Neuronal stem cell (in vitro differentiated cells): ENCODE measurements at regions not wholly inside any gene's neighbourhood (a gene's known extent, or its start where the extent isn't known, plus 50 kb on each side); places are given as distances from the start of the nearest gene placed in this dataset.
A peak's percentile ranks its signal among the peaks of the same experiment; 100 is the strongest.

Experiments used
- DNase-seq: peaks from one replicate; pipeline ENCODE4 v3.0.0-alpha.2; 2013; ENCODE audit warnings: low spot score
- H2AFZ ChIP-seq: one replicate; pipeline ENCODE4 v1.6.1; 2013; ENCODE audit warnings: mild to moderate bottlenecking, low read length, inconsistent platforms
- H2AK5ac ChIP-seq: 2 replicates; pipeline ENCODE4 v1.6.1; 2013; ENCODE audit warnings: low read depth, mild to moderate bottlenecking, inconsistent platforms, low read length, moderate library complexity, mixed read lengths
- H2BK120ac ChIP-seq: 2 replicates; pipeline ENCODE4 v1.6.1; 2013; ENCODE audit warnings: low read depth, mild to moderate bottlenecking, inconsistent platforms, low read length, moderate library complexity, mixed read lengths
- H2BK12ac ChIP-seq: one replicate; pipeline ENCODE4 v1.6.1; 2013; ENCODE audit warnings: low read length, inconsistent platforms
- H2BK15ac ChIP-seq: 2 replicates; pipeline ENCODE4 v1.6.1; 2013; ENCODE audit warnings: mild to moderate bottlenecking, low read length, inconsistent platforms, mixed read lengths
- H2BK5ac ChIP-seq: one replicate; pipeline ENCODE4 v1.6.1; 2013; ENCODE audit warnings: inconsistent platforms, mild to moderate bottlenecking, low read length, moderate library complexity
- H3K14ac ChIP-seq: one replicate; pipeline ENCODE4 v1.6.1; 2013; ENCODE audit warnings: low read length, inconsistent platforms
- H3K18ac ChIP-seq: 2 replicates; pipeline ENCODE4 v1.6.1; 2013; ENCODE audit warnings: low read length, inconsistent platforms
- H3K23ac ChIP-seq: 2 replicates; pipeline ENCODE4 v1.6.1; 2013; ENCODE audit warnings: low read depth, mild to moderate bottlenecking, mixed read lengths, low read length, inconsistent platforms; ENCODE audit not compliant: poor library complexity
- H3K27ac ChIP-seq: replicated peaks from 3 replicates; pipeline ENCODE4 v1.5.1; 2013; ENCODE audit warnings: low read length, inconsistent platforms
- H3K27me3 ChIP-seq, 3 experiments: 2 replicates each; pipeline ENCODE4 v1.6.1; 2013; ENCODE audit warnings: low read length in 3 of 3, mild to moderate bottlenecking in 2 of 3, inconsistent platforms in 1 of 3, low read depth in 1 of 3, mixed read lengths in 1 of 3, moderate library complexity in 1 of 3; ENCODE audit not compliant: control insufficient read depth in 3 of 3, insufficient read depth in 3 of 3
- H3K36me3 ChIP-seq, 2 donors: replicated peaks in 1 of 2; 2 replicates each; pipeline ENCODE4 v1.6.1; 2013; ENCODE audit warnings: low read length in 2 of 2; ENCODE audit not compliant: control insufficient read depth in 2 of 2, insufficient read depth in 2 of 2
- H3K4ac ChIP-seq: 2 replicates; pipeline ENCODE4 v1.6.1; 2013; ENCODE audit warnings: inconsistent platforms, mild to moderate bottlenecking, low read length, moderate library complexity
- H3K4me1 ChIP-seq, 2 donors: 1 replicate in 1 of 2; 2 replicates in 1 of 2; pipeline ENCODE4 v1.6.1; 2013; ENCODE audit warnings: low read length in 2 of 2, low read depth in 1 of 2; ENCODE audit not compliant: control insufficient read depth in 2 of 2, insufficient read depth in 1 of 2
- H3K4me2 ChIP-seq: one replicate; pipeline ENCODE4 v1.6.1; 2013; ENCODE audit warnings: mild to moderate bottlenecking, low read length, inconsistent platforms; ENCODE audit not compliant: insufficient read depth, poor library complexity, severe bottlenecking
- H3K4me3 ChIP-seq, 2 donors: 2 replicates each; pipeline ENCODE4 v1.5.1; 2013; ENCODE audit warnings: low read length in 2 of 2, mild to moderate bottlenecking in 2 of 2, inconsistent platforms in 1 of 2, moderate library complexity in 1 of 2
- H3K79me1 ChIP-seq: one replicate; pipeline ENCODE4 v1.6.1; 2013; ENCODE audit warnings: low read depth, mild to moderate bottlenecking, inconsistent platforms, low read length, moderate library complexity
- H3K9ac ChIP-seq: one replicate; pipeline ENCODE4 v1.6.1; 2013; ENCODE audit warnings: mild to moderate bottlenecking, low read depth, low read length, inconsistent platforms; ENCODE audit not compliant: poor library complexity
- H3K9me3 ChIP-seq, 2 donors: replicated peaks in 1 of 2; 2 replicates each; pipeline versions ENCODE3 to v1.6.1; 2013; ENCODE audit warnings: low read length in 2 of 2, mild to moderate bottlenecking in 2 of 2, inconsistent platforms in 1 of 2, low read depth in 1 of 2, mixed read lengths in 1 of 2, moderate library complexity in 1 of 2; ENCODE audit not compliant: control insufficient read depth in 2 of 2, insufficient read depth in 1 of 2
- H4K8ac ChIP-seq: one replicate; pipeline ENCODE4 v1.6.1; 2013; ENCODE audit warnings: low read depth, mild to moderate bottlenecking, inconsistent platforms, low read length, moderate library complexity
- H4K91ac ChIP-seq: one replicate; pipeline ENCODE4 v1.6.1; 2013; ENCODE audit warnings: low read length, low read depth, mild to moderate bottlenecking, inconsistent platforms; ENCODE audit not compliant: poor library complexity
- WGBS, 2 donors: extraction: QIAGEN DNeasy Blood & Tissue Kit; methylation state at CpG; one replicate each; pipeline ENCODE4 v1.1.7; 2013; ENCODE audit warnings: missing lambda C conversion rate in 2 of 2, mixed read lengths in 1 of 2; ENCODE audit not compliant: insufficient read length in 2 of 2, insufficient replicate concordance in 1 of 2; ENCODE audit errors: extremely low coverage in 2 of 2; 5-methylcytosine and 5-hydroxymethylcytosine counted together

GRCh38 chr3:127069814-127070440 is 87.0 kb downstream of the PLXNA1 start:
- Histone ChIP-seq H3K4me1 (peaks cover 0 to 2% of the 10 kb centered on the region in 2 donors), H2BK120ac (no peak overlapping the region), H3K79me1 (no peaks in the 10 kb centered on the region), H3K9me3 (peaks cover 0 to 2% of the 10 kb centered on the region in 2 donors), H3K9ac (no peak overlapping the region), H2AFZ (no peak overlapping the region), H2BK15ac (peak overlapping the region; percentile 49), H3K18ac (peak overlapping the region; percentile 65), H3K27ac (no peak overlapping the region), H3K4ac (no peak overlapping the region), H4K8ac (no peak overlapping the region), H3K27me3 (peaks cover 0 to 14% (median 0%) of the 10 kb centered on the region in 3 experiments), H2AK5ac (no peak overlapping the region), H2BK12ac (peak overlapping the region; percentile 31), H3K4me3 (no peak overlapping the region), H3K23ac (no peak overlapping the region), H4K91ac (no peak overlapping the region), H3K36me3 (no peaks in the 10 kb centered on the region), H3K14ac (peak overlapping the region; percentile 15), H3K4me2 (no peak overlapping the region), H2BK5ac (no peak overlapping the region)
- DNase-seq, result no peak
- WGBS, 2 donors, result no CpG with 5 or more reads among the region's 14 CpGs

DNA sequence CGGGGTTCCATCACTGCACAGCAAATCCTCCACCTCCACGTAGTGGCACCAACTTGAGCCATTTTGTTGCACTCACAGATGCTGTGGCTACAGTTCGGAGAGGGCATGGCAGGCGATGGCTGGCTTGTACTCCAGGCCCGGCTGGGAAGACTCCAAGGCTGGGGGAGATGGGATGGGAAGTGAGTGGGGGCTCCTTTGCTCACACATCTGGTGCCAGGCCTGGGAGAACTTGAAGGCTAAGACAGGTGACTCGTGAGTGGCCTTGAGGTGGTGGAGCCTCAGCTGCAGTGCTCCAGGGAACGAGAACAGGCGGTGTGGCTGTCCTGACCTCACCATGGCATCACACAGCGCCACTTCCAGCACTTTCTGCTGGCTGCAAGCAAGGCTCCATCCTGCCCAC is 87.9 kb downstream of the PLXNA1 start:
- H3K27me3 ChIP-seq, result peaks cover 0 to 14% (median 0%) of the 10 kb centered on the region in 3 experiments
- no peak overlapping the region for H3K9ac ChIP-seq
- peak overlapping the region; percentile 2 for H2AK5ac ChIP-seq
- H4K8ac ChIP-seq, result no peak overlapping the region
- H3K4ac ChIP-seq, result no peak overlapping the region
- H3K79me1 ChIP-seq, result no peaks in the 10 kb centered on the region
- no CpG with 5 or more reads among the region's 9 CpGs for WGBS, 2 donors
- H2BK12ac ChIP-seq, result no peak overlapping the region
- no peak overlapping the region for H3K4me2 ChIP-seq
- no peak overlapping the region for H3K23ac ChIP-seq
- no peak overlapping the region for H2AFZ ChIP-seq
- peaks cover 0 to 3% of the 10 kb centered on the region in 2 donors for H3K9me3 ChIP-seq
- no peak overlapping the region for H2BK15ac ChIP-seq
- peak overlapping the region; percentile 22 for H3K14ac ChIP-seq
- peak overlapping the region; percentile 4 for H3K18ac ChIP-seq
- H3K4me3 ChIP-seq, result peak overlapping the region in 1 of 2 donors; percentile 58
- no peaks in the 10 kb centered on the region for H3K4me1 ChIP-seq
- no peak overlapping the region for H3K27ac ChIP-seq
- no peak for DNase-seq
- no peak overlapping the region for H2BK5ac ChIP-seq
- H2BK120ac ChIP-seq, result no peak overlapping the region
- no peaks in the 10 kb centered on the region for H3K36me3 ChIP-seq
- peak overlapping the region; percentile 1 for H4K91ac ChIP-seq

GRCh38 chr3:127071597-127072001 is 88.7 kb downstream of the PLXNA1 start:
- H3K18ac ChIP-seq, result peak overlapping the region; percentile 58
- H3K27ac ChIP-seq, result no peak overlapping the region
- no peak overlapping the region for H3K4me3 ChIP-seq
- peaks cover 0 to 14% (median 0%) of the 10 kb centered on the region in 3 experiments for H3K27me3 ChIP-seq
- peak overlapping the region; percentile 2 for H2AK5ac ChIP-seq
- H3K4ac ChIP-seq, result no peak overlapping the region
- no peak overlapping the region for H2BK5ac ChIP-seq
- no peaks in the 10 kb centered on the region for H3K36me3 ChIP-seq
- H3K79me1 ChIP-seq, result no peaks in the 10 kb centered on the region
- H3K9ac ChIP-seq, result no peak overlapping the region
- H3K4me1 ChIP-seq, result no peaks in the 10 kb centered on the region
- H3K4me2 ChIP-seq, result no peak overlapping the region
- no CpG with 5 or more reads among the region's 10 CpGs for WGBS, 2 donors
- H3K9me3 ChIP-seq, result peaks cover 0 to 3% of the 10 kb centered on the region in 2 donors
- H2BK120ac ChIP-seq, result no peak overlapping the region
- no peak overlapping the region for H2BK15ac ChIP-seq
- no peak overlapping the region for H2AFZ ChIP-seq
- no peak for DNase-seq
- no peak overlapping the region for H4K8ac ChIP-seq
- H2BK12ac ChIP-seq, result no peak overlapping the region
- peak overlapping the region; percentile 86 for H3K14ac ChIP-seq
- H3K23ac ChIP-seq, result no peak overlapping the region
- H4K91ac ChIP-seq, result no peak overlapping the region

DNA sequence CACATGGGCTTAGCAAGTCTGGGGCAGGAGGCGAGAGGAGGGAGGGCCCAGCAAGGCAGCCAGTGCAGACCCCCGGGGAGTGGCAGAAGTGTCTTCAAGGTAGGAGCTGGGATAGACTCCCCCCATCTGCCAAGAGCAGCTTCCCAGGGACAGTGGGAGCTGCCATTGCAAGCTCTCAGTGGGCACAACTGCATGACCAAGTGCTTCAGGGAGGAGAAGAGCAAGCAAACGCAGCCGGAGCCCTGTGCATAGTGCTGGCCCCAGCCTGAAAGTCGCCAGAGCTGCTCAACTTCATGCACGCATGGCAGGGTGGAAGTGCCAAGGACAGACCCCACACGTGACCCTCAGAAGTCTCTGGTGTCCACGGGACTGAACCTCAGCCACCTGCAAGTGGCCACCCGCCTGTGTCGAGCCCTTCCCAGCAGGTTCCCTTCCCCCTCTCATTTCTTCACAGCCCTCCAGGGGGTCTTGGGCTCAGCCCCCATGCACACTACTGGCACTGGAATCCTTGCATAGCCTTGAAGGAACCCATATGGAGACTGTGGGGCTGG is 89.4 kb downstream of the PLXNA1 start:
- DNase-seq, result no peak
- no peak overlapping the region for H3K4me2 ChIP-seq
- H2AFZ ChIP-seq, result no peak overlapping the region
- H3K4me3 ChIP-seq, result no peak overlapping the region
- H3K27ac ChIP-seq, result no peak overlapping the region
- H3K9ac ChIP-seq, result no peak overlapping the region
- no peak overlapping the region for H3K14ac ChIP-seq
- H3K18ac ChIP-seq, result peak overlapping the region; percentile 53
- peak overlapping the region; percentile 30 for H2BK5ac ChIP-seq
- no peak overlapping the region for H2BK12ac ChIP-seq
- no peak overlapping the region for H4K91ac ChIP-seq
- no peak overlapping the region for H4K8ac ChIP-seq
- peaks cover 0 to 3% of the 10 kb centered on the region in 2 donors for H3K9me3 ChIP-seq
- H3K23ac ChIP-seq, result no peak overlapping the region
- H3K27me3 ChIP-seq, result peaks cover 0 to 14% (median 0%) of the 10 kb centered on the region in 3 experiments
- no peaks in the 10 kb centered on the region for H3K4me1 ChIP-seq
- H3K36me3 ChIP-seq, result no peaks in the 10 kb centered on the region
- peak overlapping the region; percentile 65 for H2BK15ac ChIP-seq
- WGBS, 2 donors, result no CpG with 5 or more reads among the region's 10 CpGs
- H2BK120ac ChIP-seq, result no peak overlapping the region
- peak overlapping the region; percentile 27 for H2AK5ac ChIP-seq
- no peaks in the 10 kb centered on the region for H3K79me1 ChIP-seq
- no peak overlapping the region for H3K4ac ChIP-seq
